Heart left ventricle (tissue), 16 donors: ENCODE measurements at regions not wholly inside any gene's neighbourhood (a gene's known extent, or its start where the extent isn't known, plus 50 kb on each side); places are given as distances from the start of the nearest gene placed in this dataset.

Experiments
- ATAC-seq, 4 donors: fragments of 200-7000 bp; cut with Tn5 transposase; one replicate each; pipeline ENCODE4 v1.9.1; 2020 to 2022; ENCODE audit warnings: moderate library complexity in 4 of 4, mild to moderate bottlenecking in 3 of 4, moderate number of reproducible peaks in 1 of 4
- DNase-seq, 5 donors: peaks; one replicate each; pipeline ENCODE4 v3.0.0-alpha.2; 2020
- H3K27ac ChIP-seq, 12 donors: fragments of 200-600 bp; sonication (generic) in 4 of 12; one replicate each; pipeline versions ENCODE4 v1.5.0 to v1.8.0; 2016 to 2022; ENCODE audit warnings: mild to moderate bottlenecking in 2 of 12
- H3K27me3 ChIP-seq, 9 donors: fragments of 200-600 bp; sonication (generic) in 2 of 9; one replicate each; pipeline versions ENCODE4 v1.5.1 to v1.8.0; 2016 to 2022; ENCODE audit warnings: mild to moderate bottlenecking in 3 of 9
- H3K36me3 ChIP-seq, 9 donors: fragments of 200-600 bp; sonication (generic) in 2 of 9; one replicate each; pipeline versions ENCODE4 v1.5.0 to v1.8.0; 2018 to 2022; ENCODE audit warnings: mild to moderate bottlenecking in 2 of 9
- H3K4me1 ChIP-seq, 12 donors: fragments of 200-600 bp; sonication (generic) in 4 of 12; one replicate each; pipeline versions ENCODE4 v1.5.0 to v1.8.0; 2016 to 2022; ENCODE audit warnings: mild to moderate bottlenecking in 3 of 12
- H3K4me3 ChIP-seq, 12 donors: fragments of 200-600 bp; sonication (generic) in 4 of 12; one replicate each; pipeline versions ENCODE4 v1.5.0 to v1.8.0; 2017 to 2022; ENCODE audit warnings: mild to moderate bottlenecking in 9 of 12, moderate library complexity in 4 of 12
- H3K9me3 ChIP-seq, 12 donors: fragments of 200-600 bp; sonication (generic) in 4 of 12; one replicate each; pipeline versions ENCODE4 v1.5.0 to v1.8.0; 2016 to 2022; ENCODE audit warnings: mild to moderate bottlenecking in 1 of 12
- POLR2A ChIP-seq, 2 donors: fragments of 450-650 bp; IDR thresholded peaks; one replicate each; pipeline ENCODE4 v1.6.1; 2017; ENCODE audit warnings: antibody characterized with exemption in 2 of 2, mild to moderate bottlenecking in 2 of 2, moderate library complexity in 2 of 2
- WGBS, 4 donors: extraction: QIAGEN DNeasy Blood & Tissue Kit in 2 of 4; methylation state at CpG; one replicate each; pipeline versions ENCODE4 v1.1.5 to v1.1.7; 2013 to 2018; 5-methylcytosine and 5-hydroxymethylcytosine counted together
- intact Hi-C, 10 donors: fragments of 100-400 bp; cut with DNase I; formaldehyde crosslinking; loops; one replicate each; pipeline versions ENCODE4 v1.11.1 to v1.14.2; 2022
- TF ChIP-seq, protein P1 (sequence below), 12 donors: fragments of 200-600 bp; sonication (generic) in 4 of 12; IDR thresholded peaks; one replicate each; pipeline versions ENCODE4 v1.5.0 to v1.8.0; 2018 to 2022; ENCODE audit warnings: antibody characterized with exemption in 12 of 12, mild to moderate bottlenecking in 5 of 12
- donor health status: ischemic (EF 13 %, LVEDD 7.1; RV severe dilation, severe dysfunction).
- donor health status: healthy with polysubstance abuse.
- donor health status: DM: no; HTN: yes; CAD: no.
- donor health status: DM: no; HTN: no; CAD: no.
- donor health status: ischemic (EF 25% LVEDD 6.9; RV normal size, moderate dysfunction).
- donor health status: ischemic (EF 25% LVEDD 5.7; RV mildly dilated, moderate dysfunction).
- donor health status: healthy.
- donor health status: DM: yes; HTN: yes; CAD: no.
- donor health status: ischemic (EF 35%, LVEDD 5.7; RV mildly dilated, moderate dysfunction).
- donor health status: nonischemic (EF 11% LVEDD 7.7; RV severe dilation, severe dysfunction).
- donor health status: DM: yes; HTN: yes; CAD: no.
- donor health status: PGD.
- donor health status: ischemic (EF 29% LVEDD 5.4; RV normal size, mild dysfunction).
- donor health status: nonischemic (EF 23%, LVEDD 6.1; RV moderate dilation, normal function).

- Histone ChIP-seq H3K36me3 (no peaks in the 10 kb centered on the region), H3K9me3 (no peaks in the 10 kb centered on the region), H3K27ac (no peak overlapping the region), H3K27me3 (no peaks in the 10 kb centered on the region), H3K4me1 (peaks cover 0 to 38% (median 24%) of the 10 kb centered on the region in 12 donors), H3K4me3 (no peak overlapping the region)
- TF ChIP-seq, protein P1, sequence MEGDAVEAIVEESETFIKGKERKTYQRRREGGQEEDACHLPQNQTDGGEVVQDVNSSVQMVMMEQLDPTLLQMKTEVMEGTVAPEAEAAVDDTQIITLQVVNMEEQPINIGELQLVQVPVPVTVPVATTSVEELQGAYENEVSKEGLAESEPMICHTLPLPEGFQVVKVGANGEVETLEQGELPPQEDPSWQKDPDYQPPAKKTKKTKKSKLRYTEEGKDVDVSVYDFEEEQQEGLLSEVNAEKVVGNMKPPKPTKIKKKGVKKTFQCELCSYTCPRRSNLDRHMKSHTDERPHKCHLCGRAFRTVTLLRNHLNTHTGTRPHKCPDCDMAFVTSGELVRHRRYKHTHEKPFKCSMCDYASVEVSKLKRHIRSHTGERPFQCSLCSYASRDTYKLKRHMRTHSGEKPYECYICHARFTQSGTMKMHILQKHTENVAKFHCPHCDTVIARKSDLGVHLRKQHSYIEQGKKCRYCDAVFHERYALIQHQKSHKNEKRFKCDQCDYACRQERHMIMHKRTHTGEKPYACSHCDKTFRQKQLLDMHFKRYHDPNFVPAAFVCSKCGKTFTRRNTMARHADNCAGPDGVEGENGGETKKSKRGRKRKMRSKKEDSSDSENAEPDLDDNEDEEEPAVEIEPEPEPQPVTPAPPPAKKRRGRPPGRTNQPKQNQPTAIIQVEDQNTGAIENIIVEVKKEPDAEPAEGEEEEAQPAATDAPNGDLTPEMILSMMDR (IDR thresholded peaks at IDR 0.05): no peak
- no peak for TF ChIP-seq POLR2A (IDR thresholded peaks at IDR 0.05)
- DNase-seq: no peak
- intact Hi-C loops: no loop called here
- 43 to 72% (median 52%) methylated on average over 1 of the region's 1 CpG for WGBS, 4 donors
- no peak for ATAC-seq
These were observed 186.3 kb downstream of the OGFRL1 start for GRCh38 chr6:71474942-71475341.

- peaks cover 0 to 50% (median 32%) of the 10 kb centered on the region in 12 donors for H3K4me1 ChIP-seq
- WGBS, 4 donors: 69 to 95% (median 86%) methylated on average over 4 of the region's 4 CpGs
These were observed 187.8 kb downstream of the OGFRL1 start for GRCh38 chr6:71476371-71476770.

DNA sequence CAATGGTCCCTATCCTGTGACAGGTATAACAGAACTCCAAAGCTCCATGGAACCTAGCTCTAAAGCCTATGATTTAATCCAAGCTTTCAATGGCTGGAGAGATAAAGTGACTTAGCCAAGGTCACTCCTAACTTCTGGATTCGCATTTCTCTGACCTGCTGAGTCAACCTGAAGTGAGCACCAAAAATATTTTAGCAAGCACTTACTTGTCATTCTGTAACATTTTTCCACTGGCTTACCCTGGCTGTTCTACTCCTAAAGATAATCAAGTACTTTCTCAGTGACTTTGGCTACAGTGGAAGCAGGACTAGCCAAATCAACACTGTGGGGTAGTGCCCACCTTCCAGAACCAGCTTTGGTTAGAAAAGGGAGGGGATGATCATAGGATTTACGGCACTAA, 188.3 kb downstream of the OGFRL1 start:
- WGBS, 4 donors: 76 to 94% (median 91%) methylated on average over 2 of the region's 2 CpGs
- intact Hi-C loops: no loop called here
- no peak overlapping the region for H3K4me3 ChIP-seq
- H3K9me3 ChIP-seq: no peaks in the 10 kb centered on the region
- no peak overlapping the region for H3K27ac ChIP-seq
- no peaks in the 10 kb centered on the region for H3K27me3 ChIP-seq
- H3K36me3 ChIP-seq: no peaks in the 10 kb centered on the region
- H3K4me1 ChIP-seq: peaks cover 0 to 55% (median 34%) of the 10 kb centered on the region in 12 donors
- ATAC-seq (no peak), DNase-seq (no peak)
- TF ChIP-seq, protein P1 (IDR thresholded peaks at IDR 0.05): no peak
- TF ChIP-seq POLR2A (IDR thresholded peaks at IDR 0.05): no peak

More at GRCh38 chr6:71476371-71476770, 187.8 kb downstream of the OGFRL1 start:
- intact Hi-C loops: no loop called here
- no peaks in the 10 kb centered on the region for H3K9me3 ChIP-seq
- no peaks in the 10 kb centered on the region for H3K36me3 ChIP-seq
- no peak for DNase-seq
- no peaks in the 10 kb centered on the region for H3K27me3 ChIP-seq
- no peak overlapping the region for H3K27ac ChIP-seq
- no peak overlapping the region for H3K4me3 ChIP-seq
- no peak for ATAC-seq
- TF ChIP-seq, protein P1 (IDR thresholded peaks at IDR 0.05): no peak
- TF ChIP-seq POLR2A (IDR thresholded peaks at IDR 0.05): no peak

DNA sequence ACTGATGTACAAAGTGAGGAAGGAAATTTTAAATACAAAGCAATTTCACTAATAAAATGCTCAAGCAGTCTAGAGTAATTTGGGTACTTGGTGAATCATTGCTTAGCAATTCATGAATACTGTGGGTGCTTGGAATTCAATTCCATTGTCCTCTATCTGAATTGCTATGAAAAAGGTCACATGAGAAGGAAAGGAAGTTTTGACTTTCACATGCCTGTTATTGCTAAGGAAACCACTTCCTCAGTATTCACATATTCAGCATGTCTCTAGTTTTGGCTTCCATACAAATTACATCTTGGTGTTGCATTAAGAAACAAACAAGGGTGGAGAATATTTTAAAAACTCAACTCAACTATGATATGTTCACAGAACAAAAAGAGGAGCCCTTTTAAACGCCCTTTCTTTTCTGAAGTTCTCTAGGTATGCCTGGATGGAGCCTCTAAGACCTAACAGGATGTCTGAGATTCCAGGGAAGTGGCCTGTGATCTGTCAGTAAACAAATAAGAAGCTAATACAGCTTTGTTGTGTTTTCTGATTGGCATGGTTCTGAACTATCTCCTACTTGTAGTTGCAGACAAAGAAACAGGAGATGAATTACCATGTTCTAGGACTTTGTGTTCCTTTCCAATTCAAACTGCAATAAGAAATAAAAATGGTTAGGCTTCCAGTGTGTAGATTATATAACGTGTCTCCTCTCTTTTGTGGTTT, 190.4 kb downstream of the OGFRL1 start:
- peaks cover 0 to 57% (median 33%) of the 10 kb centered on the region in 12 donors for H3K4me1 ChIP-seq
- no peak overlapping the region for H3K4me3 ChIP-seq
- H3K9me3 ChIP-seq: no peaks in the 10 kb centered on the region
- TF ChIP-seq, protein P1 (IDR thresholded peaks at IDR 0.05): no peak
- TF ChIP-seq POLR2A (IDR thresholded peaks at IDR 0.05): no peak
- WGBS, 4 donors: 39 to 56% (median 50%) methylated on average over 2 of the region's 2 CpGs
- DNase-seq: no peak
- H3K27ac ChIP-seq: peak overlapping the region; percentile 14 to 84 (median 70)
- peak; percentile 41 to 78 (median 70) for ATAC-seq
- intact Hi-C loops: no loop called here
- no peaks in the 10 kb centered on the region for H3K27me3 ChIP-seq
- no peaks in the 10 kb centered on the region for H3K36me3 ChIP-seq
